ENCODE measurements at regions not wholly inside any gene's neighbourhood (a gene's known extent, or its start where the extent isn't known, plus 50 kb on each side); places are given as distances from the start of the nearest gene placed in this dataset.

DNA sequence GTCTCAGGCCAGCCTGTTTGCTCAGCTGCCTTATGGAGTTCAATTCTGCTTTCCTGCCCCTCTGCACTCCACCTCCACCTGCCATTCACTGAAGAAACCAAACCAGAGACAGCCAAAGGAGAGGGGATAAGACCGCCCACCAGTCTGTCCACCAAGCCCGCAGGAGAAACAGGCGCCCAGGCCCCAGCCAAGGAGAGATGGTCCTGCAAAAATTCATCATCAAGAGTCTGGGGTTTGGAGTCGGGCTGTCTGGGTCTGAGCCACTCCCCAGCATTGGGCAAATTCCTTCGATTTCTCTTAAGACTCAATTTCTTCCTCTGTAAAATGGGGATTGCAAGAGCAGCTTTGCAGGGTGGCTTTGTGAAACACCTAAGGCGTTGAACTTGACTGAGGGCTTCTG lies 121.4 kb upstream of the RUNX3 start:
- 83% methylated on average over 4 of the region's 6 CpGs for WGBS (ENCODE audit: missing lambda C conversion rate)
- no peak for DNase-seq (ENCODE audit: low read depth in 1 of 2, low spot score in 1 of 2)
- H3K4me1 ChIP-seq, result no peaks in the 10 kb centered on the region
- FAIRE-seq, result no peak
- no peak overlapping the region for H3K4me3 ChIP-seq
- no peaks in the 10 kb centered on the region for H3K9me3 ChIP-seq
- ChIA-PET CTCF (interaction anchor here (0.9 kb wide), 1 partner anchor 50 kb away, joined by 4 read pairs; no protein-coding TSS in a partner anchor), POLR2A (no interaction called here)
- H3K4me2 ChIP-seq, result no peak overlapping the region
- no peak overlapping the region for H3K27ac ChIP-seq
- no peak for ATAC-seq
- TF ChIP-seq NPAS2 (CRISPR knock-in tag; IDR thresholded peaks at IDR 0.05; ENCODE audit: borderline replicate concordance) (no peak), ESRRA (IDR thresholded peaks at IDR 0.05; ENCODE audit: borderline replicate concordance, low read length) (no peak), MAZ (IDR thresholded peaks at IDR 0.05; ENCODE audit: borderline replicate concordance, low read depth, low read length) (no peak), NR3C1 (IDR thresholded peaks at IDR 0.05) (no peak), POLR2A (IDR thresholded peaks at IDR 0.05; ENCODE audit: low read length) (no peak), CBX2 (IDR thresholded peaks at IDR 0.05; ENCODE audit: borderline replicate concordance, low read depth) (no peak), HEYL (CRISPR knock-in tag; IDR thresholded peaks at IDR 0.05) (no peak)

DNA sequence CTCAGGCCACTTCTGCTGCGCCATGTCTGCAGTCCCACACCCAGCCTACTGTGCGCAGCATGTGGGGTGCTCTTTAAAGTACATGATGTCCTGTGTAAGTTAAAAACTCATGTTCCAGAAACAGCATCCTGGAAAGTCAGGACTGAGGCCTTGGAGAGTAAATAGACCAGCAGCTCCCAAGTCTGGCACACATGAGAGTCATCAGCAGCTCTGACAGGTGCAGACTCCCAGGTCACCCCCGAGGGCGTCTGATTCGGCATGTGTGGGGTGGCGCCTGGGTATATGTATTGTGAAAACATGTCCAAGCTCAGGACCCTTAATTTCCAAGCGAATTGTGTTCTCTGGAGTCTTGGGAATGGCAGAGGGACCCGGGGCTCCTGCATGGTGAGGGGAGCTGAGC lies 120.1 kb upstream of the RUNX3 start:
- ATAC-seq (no peak), FAIRE-seq (no peak), DNase-seq (ENCODE audit: low read depth in 1 of 2, low spot score in 1 of 2) (no peak)
- Histone ChIP-seq H3K4me3 (no peak overlapping the region), H3K4me2 (no peak overlapping the region), H3K4me1 (no peaks in the 10 kb centered on the region), H3K9me3 (no peaks in the 10 kb centered on the region), H3K27ac (no peak overlapping the region)
- ChIA-PET CTCF (interaction anchor here (1.0 to 5.6 kb wide), 3 partner anchors 13 to 117 kb away, joined by 3 to 21 read pairs (median 4); no protein-coding TSS in a partner anchor), POLR2A (no interaction called here)
- WGBS (ENCODE audit: missing lambda C conversion rate), result 60% methylated on average over 4 of the region's 8 CpGs
- TF ChIP-seq, protein P1, sequence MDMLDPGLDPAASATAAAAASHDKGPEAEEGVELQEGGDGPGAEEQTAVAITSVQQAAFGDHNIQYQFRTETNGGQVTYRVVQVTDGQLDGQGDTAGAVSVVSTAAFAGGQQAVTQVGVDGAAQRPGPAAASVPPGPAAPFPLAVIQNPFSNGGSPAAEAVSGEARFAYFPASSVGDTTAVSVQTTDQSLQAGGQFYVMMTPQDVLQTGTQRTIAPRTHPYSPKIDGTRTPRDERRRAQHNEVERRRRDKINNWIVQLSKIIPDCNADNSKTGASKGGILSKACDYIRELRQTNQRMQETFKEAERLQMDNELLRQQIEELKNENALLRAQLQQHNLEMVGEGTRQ (IDR thresholded peaks at IDR 0.05), result no peak
- TF ChIP-seq KDM1A (IDR thresholded peaks at IDR 0.05; ENCODE audit: low read depth) (no peak), TFCP2L1 (CRISPR knock-in tag; IDR thresholded peaks at IDR 0.05) (no peak)

- ChIA-PET CTCF (interaction anchor here (1.0 to 5.6 kb wide), 4 partner anchors 12 to 116 kb away, joined by 3 to 21 read pairs (median 4); no protein-coding TSS in a partner anchor), POLR2A (no interaction called here)
- TF ChIP-seq MAFK (IDR thresholded peaks at IDR 0.05; ENCODE audit: partially characterized antibody), result no peak
- no peak for TF ChIP-seq PHF8 (IDR thresholded peaks at IDR 0.05; ENCODE audit: borderline replicate concordance, low read depth)
- TF ChIP-seq, protein P2, sequence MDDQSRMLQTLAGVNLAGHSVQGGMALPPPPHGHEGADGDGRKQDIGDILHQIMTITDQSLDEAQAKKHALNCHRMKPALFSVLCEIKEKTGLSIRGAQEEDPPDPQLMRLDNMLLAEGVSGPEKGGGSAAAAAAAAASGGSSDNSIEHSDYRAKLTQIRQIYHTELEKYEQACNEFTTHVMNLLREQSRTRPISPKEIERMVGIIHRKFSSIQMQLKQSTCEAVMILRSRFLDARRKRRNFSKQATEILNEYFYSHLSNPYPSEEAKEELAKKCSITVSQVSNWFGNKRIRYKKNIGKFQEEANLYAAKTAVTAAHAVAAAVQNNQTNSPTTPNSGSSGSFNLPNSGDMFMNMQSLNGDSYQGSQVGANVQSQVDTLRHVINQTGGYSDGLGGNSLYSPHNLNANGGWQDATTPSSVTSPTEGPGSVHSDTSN (IDR thresholded peaks at IDR 0.05), result no peak
- TF ChIP-seq RCOR1 (IDR thresholded peaks at IDR 0.05; ENCODE audit: low read depth, low read length), result no peak
- no peak for TF ChIP-seq POLR2A (IDR thresholded peaks at IDR 0.05; ENCODE audit: low read length)
- TF ChIP-seq TP53 (CRISPR knock-in tag; IDR thresholded peaks at IDR 0.05), result no peak
- no peak for TF ChIP-seq KDM5A (IDR thresholded peaks at IDR 0.05)
- no peak for TF ChIP-seq HDAC2 (IDR thresholded peaks at IDR 0.05)
- TF ChIP-seq BCL3 (IDR thresholded peaks at IDR 0.05), result no peak
- TF ChIP-seq HOXB5 (CRISPR knock-in tag; IDR thresholded peaks at IDR 0.05), result no peak
- no peak for TF ChIP-seq FOSB (CRISPR knock-in tag; IDR thresholded peaks at IDR 0.05)
- TF ChIP-seq CBX8 (IDR thresholded peaks at IDR 0.05), result no peak
- TF ChIP-seq EP300 (IDR thresholded peaks at IDR 0.05), result no peak
- TF ChIP-seq CBX2 (IDR thresholded peaks at IDR 0.05; ENCODE audit: borderline replicate concordance, low read depth), result no peak
- TF ChIP-seq ESRRA (IDR thresholded peaks at IDR 0.05; ENCODE audit: borderline replicate concordance, low read length), result no peak
- no peak for TF ChIP-seq FOSL2 (IDR thresholded peaks at IDR 0.05)
- TF ChIP-seq FOSL2 (CRISPR knock-in tag; IDR thresholded peaks at IDR 0.05), result no peak
- no peak for FAIRE-seq
- Histone ChIP-seq H3K4me3 (no peak overlapping the region), H3K9me3 (no peaks in the 10 kb centered on the region), H3K4me2 (no peak overlapping the region), H3K4me1 (no peaks in the 10 kb centered on the region), H3K27ac (no peak overlapping the region)
- DNase-seq (ENCODE audit: low read depth in 1 of 2, low spot score in 1 of 2), result no peak
- 50% methylated on average over 2 of the region's 2 CpGs for WGBS (ENCODE audit: missing lambda C conversion rate)
- no peak for ATAC-seq
Measured at GRCh38 chr1:25049190-25049589, 119.1 kb upstream of the RUNX3 start.

All from A549 (cell line).